Caco-2 (cell line): ENCODE measurements at regions not wholly inside any gene's neighbourhood (a gene's known extent, or its start where the extent isn't known, plus 50 kb on each side); places are given as distances from the start of the nearest gene placed in this dataset.

Experiments
- BruUV-seq: library from RNA; stranded (reverse); fragments of 400-500 nt; replicated peaks from 2 replicates; lab custom pipeline; 2021; lab: Mats Ljungman, UMichigan
- CTCF ChIA-PET: fragments of 300-600 bp; sonication (Branson Sonifier 250); formaldehyde crosslinking; loops from one replicate; lab custom pipeline; 2022; ENCODE audit warnings: antibody characterized with exemption; lab: Charles Lee
- POLR2A ChIA-PET: fragments of 300-600 bp; sonication (Branson Sonifier 250); formaldehyde crosslinking; loops from one replicate; lab custom pipeline; 2022; ENCODE audit warnings: antibody characterized with exemption; lab: Charles Lee
- DNase-seq, 2 experiments: peaks; one replicate each; pipeline versions ENCODE4 v3.0.0 to v3.0.0-alpha.2; 2020 to 2022
- H3K27me3 ChIP-seq: replicated peaks from 2 replicates; pipeline ENCODE4 v1.6.0; 2011; ENCODE audit warnings: low read length; ENCODE audit not compliant: control insufficient read depth, insufficient read depth
- H3K36me3 ChIP-seq: 2 replicates; pipeline ENCODE4 v1.5.1; 2011; ENCODE audit warnings: low read length; ENCODE audit not compliant: control insufficient read depth, insufficient read depth
- H3K4me1 ChIP-seq: fragments of 250-450 bp; sonication (Bioruptor Pico); 2 replicates; pipeline ENCODE4 v1.5.1; 2020; ENCODE audit warnings: mild to moderate bottlenecking
- H3K4me3 ChIP-seq: 2 replicates; pipeline ENCODE4 v1.5.1; 2011; ENCODE audit warnings: low read depth, mild to moderate bottlenecking, control low read depth, low read length
- H3K9me3 ChIP-seq: fragments of 250-450 bp; sonication (Bioruptor Pico); 2 replicates; pipeline ENCODE4 v1.5.1; 2020; ENCODE audit warnings: mild to moderate bottlenecking, moderate library complexity
- H3K27ac Mint-ChIP-seq: one replicate; pipeline ENCODE4 v1.8.0; 2022; ENCODE audit warnings: mixed read lengths; ENCODE audit not compliant: unreplicated experiment
- H3K27me3 Mint-ChIP-seq: one replicate; pipeline ENCODE4 v1.8.0; 2022; ENCODE audit warnings: mixed read lengths; ENCODE audit not compliant: insufficient read depth, unreplicated experiment
- H3K36me3 Mint-ChIP-seq: one replicate; pipeline ENCODE4 v1.8.0; 2022; ENCODE audit warnings: mild to moderate bottlenecking, mixed read lengths; ENCODE audit not compliant: insufficient read depth, unreplicated experiment
- H3K4me1 Mint-ChIP-seq: one replicate; pipeline ENCODE4 v1.8.0; 2022; ENCODE audit warnings: low read depth, mixed read lengths; ENCODE audit not compliant: unreplicated experiment
- H3K4me3 Mint-ChIP-seq: one replicate; pipeline ENCODE4 v1.8.0; 2022; ENCODE audit warnings: mild to moderate bottlenecking, moderate library complexity, mixed read lengths; ENCODE audit not compliant: unreplicated experiment
- H3K9me3 Mint-ChIP-seq: one replicate; pipeline ENCODE4 v1.8.0; 2022; ENCODE audit warnings: mixed read lengths; ENCODE audit not compliant: unreplicated experiment
- intact Hi-C: fragments of 100-400 bp; cut with micrococcal nuclease; formaldehyde crosslinking; loops from one replicate; pipeline ENCODE4 v1.10.0; 2022; ENCODE audit not compliant: unreplicated experiment
- TF ChIP-seq, protein P1 (sequence below), 2 experiments: fragments of 200-600 bp in 1 of 2; IDR thresholded peaks; 1 replicate in 1 of 2; 2 replicates in 1 of 2; pipeline versions ENCODE4 v1.5.1 to v1.8.0; 2011 to 2022; ENCODE audit warnings: antibody characterized with exemption in 1 of 2, control low read depth in 1 of 2, inconsistent platforms in 1 of 2, low read depth in 1 of 2, low read length in 1 of 2, mild to moderate bottlenecking in 1 of 2, moderate library complexity in 1 of 2; ENCODE audit not compliant: insufficient read depth in 1 of 2, severe bottlenecking in 1 of 2, unreplicated experiment in 1 of 2

DNA sequence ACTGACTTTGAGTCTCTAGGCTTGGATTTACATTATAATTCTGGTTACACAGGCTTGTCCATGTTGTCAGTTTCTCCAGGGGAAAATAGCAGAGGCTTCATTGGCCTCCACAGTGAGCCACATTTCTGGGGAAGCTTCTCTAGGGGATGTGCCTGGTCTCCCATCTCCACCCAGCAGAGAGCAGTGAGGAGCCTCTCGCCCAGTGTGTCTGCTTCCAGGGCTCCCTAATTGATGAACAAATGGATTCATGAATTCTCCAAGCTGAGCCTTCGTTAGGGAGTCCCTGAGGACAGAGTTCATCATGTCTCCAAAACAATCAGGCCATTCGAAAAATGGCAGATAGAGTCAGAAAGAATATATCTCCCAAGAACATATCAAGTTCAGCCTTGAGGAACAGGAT lies 162.4 kb upstream of the TOX3 start:
- Histone ChIP-seq H3K4me3 (no peak overlapping the region), H3K27me3 (no peaks in the 10 kb centered on the region; the same call in 1 of the 2 replicates), H3K9me3 (no peaks in the 10 kb centered on the region), H3K4me1 (no peaks in the 10 kb centered on the region), H3K36me3 (no peaks in the 10 kb centered on the region)
- POLR2A ChIA-PET, result no interaction called here
- no TSS peak for BruUV-seq
- DNase-seq, result no peak
- CTCF ChIA-PET, result interaction anchor here (0.6 kb wide), 1 partner anchor 152 kb away, joined by 3 read pairs; no protein-coding TSS in a partner anchor
- intact Hi-C loops, result no loop called here
- H3K4me1 Mint-ChIP-seq, result no peaks in the 10 kb centered on the region
- H3K27me3 Mint-ChIP-seq, result peaks cover 18% of the 10 kb centered on the region
- no peaks in the 10 kb centered on the region for H3K36me3 Mint-ChIP-seq
- TF ChIP-seq, protein P1, sequence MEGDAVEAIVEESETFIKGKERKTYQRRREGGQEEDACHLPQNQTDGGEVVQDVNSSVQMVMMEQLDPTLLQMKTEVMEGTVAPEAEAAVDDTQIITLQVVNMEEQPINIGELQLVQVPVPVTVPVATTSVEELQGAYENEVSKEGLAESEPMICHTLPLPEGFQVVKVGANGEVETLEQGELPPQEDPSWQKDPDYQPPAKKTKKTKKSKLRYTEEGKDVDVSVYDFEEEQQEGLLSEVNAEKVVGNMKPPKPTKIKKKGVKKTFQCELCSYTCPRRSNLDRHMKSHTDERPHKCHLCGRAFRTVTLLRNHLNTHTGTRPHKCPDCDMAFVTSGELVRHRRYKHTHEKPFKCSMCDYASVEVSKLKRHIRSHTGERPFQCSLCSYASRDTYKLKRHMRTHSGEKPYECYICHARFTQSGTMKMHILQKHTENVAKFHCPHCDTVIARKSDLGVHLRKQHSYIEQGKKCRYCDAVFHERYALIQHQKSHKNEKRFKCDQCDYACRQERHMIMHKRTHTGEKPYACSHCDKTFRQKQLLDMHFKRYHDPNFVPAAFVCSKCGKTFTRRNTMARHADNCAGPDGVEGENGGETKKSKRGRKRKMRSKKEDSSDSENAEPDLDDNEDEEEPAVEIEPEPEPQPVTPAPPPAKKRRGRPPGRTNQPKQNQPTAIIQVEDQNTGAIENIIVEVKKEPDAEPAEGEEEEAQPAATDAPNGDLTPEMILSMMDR (IDR thresholded peaks at IDR 0.05; ENCODE audit: insufficient read depth in 1 of 2, low read depth in 1 of 2, low read length in 1 of 2, severe bottlenecking in 1 of 2, unreplicated experiment in 1 of 2), result no peak
- H3K9me3 Mint-ChIP-seq, result no peaks in the 10 kb centered on the region
- no peak overlapping the region for H3K4me3 Mint-ChIP-seq
- no peak overlapping the region for H3K27ac Mint-ChIP-seq

DNA sequence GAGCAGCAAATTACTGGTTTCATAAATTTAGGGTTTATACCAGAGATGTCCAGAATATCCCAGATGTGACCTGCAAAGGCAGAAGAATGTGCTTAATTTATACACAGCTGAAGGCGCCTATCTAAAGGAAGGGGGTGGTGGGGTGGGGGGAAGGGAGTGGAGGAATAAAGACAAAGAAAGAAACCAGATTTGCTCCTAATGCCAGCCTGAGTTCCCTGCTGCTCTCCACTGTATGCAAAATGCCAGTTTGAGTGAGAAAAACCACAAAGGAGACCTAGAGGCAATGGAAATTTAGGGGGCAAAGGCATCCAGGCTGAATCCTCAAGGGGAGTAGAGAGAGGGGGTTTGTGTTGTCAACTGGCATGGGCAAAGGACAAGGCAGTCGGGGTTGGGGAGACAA lies 161.5 kb upstream of the TOX3 start:
- BruUV-seq, result no TSS peak
- Mint-ChIP-seq H3K4me3 (no peak overlapping the region), H3K36me3 (no peaks in the 10 kb centered on the region), H3K27ac (no peak overlapping the region), H3K4me1 (no peaks in the 10 kb centered on the region), H3K27me3 (peaks cover 18% of the 10 kb centered on the region), H3K9me3 (no peaks in the 10 kb centered on the region)
- no peak overlapping the region for H3K4me3 ChIP-seq
- no peaks in the 10 kb centered on the region for H3K4me1 ChIP-seq
- DNase-seq, result no peak
- H3K27me3 ChIP-seq, result no peaks in the 10 kb centered on the region; the same call in 1 of the 2 replicates
- no peaks in the 10 kb centered on the region for H3K36me3 ChIP-seq
- H3K9me3 ChIP-seq, result no peaks in the 10 kb centered on the region
- TF ChIP-seq, protein P1 (IDR thresholded peaks at IDR 0.05; ENCODE audit: insufficient read depth in 1 of 2, low read depth in 1 of 2, low read length in 1 of 2, severe bottlenecking in 1 of 2, unreplicated experiment in 1 of 2), result no peak
- intact Hi-C loops, result no loop called here
- ChIA-PET CTCF (no interaction called here), POLR2A (no interaction called here)

DNA sequence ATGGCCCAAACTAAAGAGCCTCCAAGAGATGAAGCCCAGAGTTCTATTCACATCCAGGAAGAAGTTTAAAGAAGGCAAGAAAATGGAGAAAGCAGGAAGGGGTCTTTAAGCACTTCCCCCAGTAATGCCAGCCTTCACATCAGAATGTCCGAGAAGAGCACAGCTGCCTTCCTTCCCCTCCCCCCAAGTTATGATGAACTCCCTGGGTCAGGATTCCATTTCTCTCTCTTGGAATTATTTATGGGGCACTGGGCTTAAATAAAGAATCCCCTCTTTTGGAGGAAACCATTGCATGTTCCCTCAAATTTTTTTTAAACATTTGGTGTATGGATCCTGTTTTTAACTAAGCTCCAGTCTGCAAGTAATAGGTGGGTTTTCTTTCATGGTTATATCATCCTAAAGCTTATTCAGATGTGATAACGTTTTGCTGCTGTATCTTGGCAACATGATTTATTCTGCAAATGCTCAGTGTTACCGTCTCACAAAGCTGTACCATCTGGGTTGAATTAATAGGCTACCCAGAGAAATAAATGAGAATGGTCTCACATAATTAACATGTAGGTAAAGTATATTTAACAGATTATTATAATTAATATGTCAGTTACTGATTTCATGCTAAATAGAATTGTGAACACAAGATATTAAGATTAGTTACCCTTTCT lies 160.9 kb upstream of the TOX3 start:
- Mint-ChIP-seq H3K27me3 (peaks cover 16% of the 10 kb centered on the region), H3K36me3 (no peaks in the 10 kb centered on the region), H3K4me3 (no peak overlapping the region), H3K9me3 (no peaks in the 10 kb centered on the region), H3K4me1 (no peaks in the 10 kb centered on the region), H3K27ac (no peak overlapping the region)
- intact Hi-C loops, result no loop called here
- BruUV-seq, result no TSS peak
- H3K36me3 ChIP-seq, result no peaks in the 10 kb centered on the region
- no peaks in the 10 kb centered on the region for H3K4me1 ChIP-seq
- H3K9me3 ChIP-seq, result no peaks in the 10 kb centered on the region
- TF ChIP-seq, protein P1 (IDR thresholded peaks at IDR 0.05; ENCODE audit: insufficient read depth in 1 of 2, low read depth in 1 of 2, low read length in 1 of 2, severe bottlenecking in 1 of 2, unreplicated experiment in 1 of 2), result no peak
- ChIA-PET CTCF (no interaction called here), POLR2A (no interaction called here)
- no peaks in the 10 kb centered on the region; the same call in 1 of the 2 replicates for H3K27me3 ChIP-seq
- H3K4me3 ChIP-seq, result no peak overlapping the region
- DNase-seq, result no peak
